ENCODE measurements at regions not wholly inside any gene's neighbourhood (a gene's known extent, or its start where the extent isn't known, plus 50 kb on each side); places are given as distances from the start of the nearest gene placed in this dataset.
"Not testable (repeated sequence)": the region's sequence is repeated elsewhere in the genome, so short reads cannot be mapped to it uniquely, and the experiment has no call there.

DNA sequence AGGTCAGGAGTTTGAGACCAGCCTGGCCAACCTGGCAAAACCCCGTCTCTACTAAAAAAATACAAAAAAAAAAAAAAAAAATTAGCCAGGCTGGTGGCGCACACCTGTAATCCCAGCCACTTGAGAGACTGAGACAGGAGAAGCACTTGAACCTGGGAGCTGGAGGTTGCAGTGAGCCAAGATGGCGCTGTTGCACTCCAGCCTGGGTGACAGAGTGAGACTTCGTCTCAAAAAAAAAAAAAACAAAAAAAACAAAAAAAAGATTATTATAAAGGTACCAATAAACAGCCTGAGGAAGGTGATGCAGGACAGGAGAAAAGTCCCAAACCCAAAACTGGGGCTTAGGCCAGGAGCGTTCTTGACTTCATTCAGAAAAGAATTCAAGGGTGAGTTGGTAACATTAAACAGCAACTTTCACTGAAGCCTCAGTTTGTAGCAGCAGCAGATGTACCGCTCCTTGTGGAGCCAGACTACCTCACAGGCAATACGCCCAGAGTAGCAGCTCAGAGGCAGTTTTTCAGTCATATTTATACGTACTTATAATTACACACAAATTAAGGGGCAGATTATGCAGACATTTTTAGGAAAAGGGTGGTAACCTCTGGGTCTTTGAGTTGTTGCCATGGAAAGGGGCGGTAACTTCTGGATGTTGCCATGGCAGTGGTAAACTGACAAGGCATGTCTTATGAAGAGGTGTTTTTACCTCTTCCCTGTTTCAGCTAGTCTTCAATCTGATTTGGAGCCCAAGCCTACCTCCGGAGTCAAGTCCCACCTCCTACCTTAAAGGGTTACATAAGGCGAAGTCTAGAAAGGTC is 1596.6 kb upstream of the CELF4 start:
- Histone ChIP-seq H3K27me3 (ENCODE audit: control insufficient read depth in 1 of 2, insufficient read depth in 2 of 2, low read length in 2 of 2) (no peaks in the 10 kb centered on the region), H3K9me3 (ENCODE audit: control insufficient read depth in 2 of 2, insufficient read depth in 1 of 2, low read depth in 1 of 2, low read length in 1 of 2) (no peaks in the 10 kb centered on the region), H3K27ac (ENCODE audit: low read depth in 2 of 2, low read length in 1 of 2) (no peak overlapping the region), H3K4me1 (ENCODE audit: control insufficient read depth in 2 of 2, insufficient read depth in 2 of 2, low read length in 1 of 2) (no peaks in the 10 kb centered on the region), H3K4me3 (ENCODE audit: low read depth in 1 of 2, low read length in 2 of 2) (no peak overlapping the region), H3K36me3 (ENCODE audit: control insufficient read depth in 2 of 2, insufficient read depth in 2 of 2, low read length in 1 of 2) (no peaks in the 10 kb centered on the region)
- WGBS, 2 donors: 91 to 95% methylated on average over 11 of the region's 11 CpGs

- Histone ChIP-seq H3K9me3 (ENCODE audit: control insufficient read depth in 2 of 2, insufficient read depth in 1 of 2, low read depth in 1 of 2, low read length in 1 of 2) (peaks cover 0 to 2% of the 10 kb centered on the region in 2 donors), H3K4me1 (ENCODE audit: control insufficient read depth in 2 of 2, insufficient read depth in 2 of 2, low read length in 1 of 2) (no peaks in the 10 kb centered on the region), H3K27me3 (ENCODE audit: control insufficient read depth in 1 of 2, insufficient read depth in 2 of 2, low read length in 2 of 2) (no peaks in the 10 kb centered on the region), H3K27ac (ENCODE audit: low read depth in 2 of 2, low read length in 1 of 2) (no peak overlapping the region), H3K36me3 (ENCODE audit: control insufficient read depth in 2 of 2, insufficient read depth in 2 of 2, low read length in 1 of 2) (no peaks in the 10 kb centered on the region), H3K4me3 (ENCODE audit: low read depth in 1 of 2, low read length in 2 of 2) (no peak overlapping the region)
- WGBS, 2 donors: 62 to 67% methylated on average over 3 of the region's 3 CpGs
These were observed 1583.7 kb upstream of the CELF4 start for GRCh38 chr18:39149211-39149806.

- H3K4me1 ChIP-seq (ENCODE audit: control insufficient read depth in 2 of 2, insufficient read depth in 2 of 2, low read length in 1 of 2): no peaks in the 10 kb centered on the region
- no peaks in the 10 kb centered on the region for H3K27me3 ChIP-seq (ENCODE audit: control insufficient read depth in 1 of 2, insufficient read depth in 2 of 2, low read length in 2 of 2)
- H3K9me3 ChIP-seq (ENCODE audit: control insufficient read depth in 2 of 2, insufficient read depth in 1 of 2, low read depth in 1 of 2, low read length in 1 of 2): no peaks in the 10 kb centered on the region
- no peak overlapping the region for H3K4me3 ChIP-seq (ENCODE audit: low read depth in 1 of 2, low read length in 2 of 2)
- 89 to 92% methylated on average over 3 of the region's 3 CpGs for WGBS, 2 donors
- no peaks in the 10 kb centered on the region for H3K36me3 ChIP-seq (ENCODE audit: control insufficient read depth in 2 of 2, insufficient read depth in 2 of 2, low read length in 1 of 2)
- H3K27ac ChIP-seq (ENCODE audit: low read depth in 2 of 2, low read length in 1 of 2): no peak overlapping the region
These were observed 1568.7 kb upstream of the CELF4 start for GRCh38 chr18:39134255-39134654.

DNA sequence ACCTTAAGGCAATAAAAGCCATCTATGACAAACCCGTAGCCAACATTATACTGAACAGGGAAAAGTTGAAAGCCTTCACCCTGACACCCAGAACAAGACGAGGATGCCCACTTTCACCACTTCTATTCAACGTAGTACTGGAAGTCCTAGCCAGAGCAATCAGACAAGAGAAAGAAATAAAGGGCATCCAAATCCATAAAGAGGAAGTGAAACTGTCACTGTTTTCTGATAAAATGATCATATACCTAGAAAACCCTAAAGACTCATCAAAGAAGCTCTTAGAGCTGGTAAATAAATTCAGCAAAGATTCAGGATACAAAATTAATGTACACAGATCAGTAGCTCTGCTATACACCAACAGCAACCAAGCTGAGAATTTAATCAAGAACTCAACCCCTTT is 1561.9 kb upstream of the CELF4 start:
- H3K36me3 ChIP-seq (ENCODE audit: control insufficient read depth in 2 of 2, insufficient read depth in 2 of 2, low read length in 1 of 2); H3K27ac ChIP-seq (ENCODE audit: low read depth in 2 of 2, low read length in 1 of 2); H3K27me3 ChIP-seq (ENCODE audit: control insufficient read depth in 1 of 2, insufficient read depth in 2 of 2, low read length in 2 of 2); H3K4me3 ChIP-seq (ENCODE audit: low read depth in 1 of 2, low read length in 2 of 2); H3K9me3 ChIP-seq (ENCODE audit: control insufficient read depth in 2 of 2, insufficient read depth in 1 of 2, low read depth in 1 of 2, low read length in 1 of 2); H3K4me1 ChIP-seq (ENCODE audit: control insufficient read depth in 2 of 2, insufficient read depth in 2 of 2, low read length in 1 of 2): not testable (repeated sequence)
- WGBS, 2 donors: 89 to 91% methylated on average over 3 of the region's 3 CpGs

DNA sequence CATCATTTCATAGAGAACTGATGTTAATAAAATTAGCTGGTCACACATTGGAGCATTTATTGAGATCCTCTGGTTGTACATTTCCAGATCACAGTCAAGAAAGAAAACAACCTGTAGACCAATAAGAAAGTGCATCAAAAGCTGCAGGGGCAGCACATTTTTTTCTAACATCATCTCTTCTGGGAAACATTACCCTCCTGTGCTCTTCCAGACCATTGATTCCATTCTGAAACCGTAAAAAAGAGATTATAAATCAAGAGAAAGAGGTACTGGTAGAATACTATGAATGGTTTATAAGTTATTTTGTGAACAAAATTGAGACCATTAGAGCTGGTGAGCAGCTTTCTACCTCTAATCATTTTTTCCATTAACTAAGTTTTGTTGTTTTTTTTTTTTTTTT is 1548.2 kb upstream of the CELF4 start:
- WGBS, 2 donors: 79 to 85% methylated on average over 1 of the region's 1 CpG
- Histone ChIP-seq H3K27ac (ENCODE audit: low read depth in 2 of 2, low read length in 1 of 2) (no peak overlapping the region), H3K27me3 (ENCODE audit: control insufficient read depth in 1 of 2, insufficient read depth in 2 of 2, low read length in 2 of 2) (no peaks in the 10 kb centered on the region), H3K36me3 (ENCODE audit: control insufficient read depth in 2 of 2, insufficient read depth in 2 of 2, low read length in 1 of 2) (no peaks in the 10 kb centered on the region), H3K4me3 (ENCODE audit: low read depth in 1 of 2, low read length in 2 of 2) (no peak overlapping the region), H3K4me1 (ENCODE audit: control insufficient read depth in 2 of 2, insufficient read depth in 2 of 2, low read length in 1 of 2) (no peaks in the 10 kb centered on the region), H3K9me3 (ENCODE audit: control insufficient read depth in 2 of 2, insufficient read depth in 1 of 2, low read depth in 1 of 2, low read length in 1 of 2) (no peaks in the 10 kb centered on the region)

DNA sequence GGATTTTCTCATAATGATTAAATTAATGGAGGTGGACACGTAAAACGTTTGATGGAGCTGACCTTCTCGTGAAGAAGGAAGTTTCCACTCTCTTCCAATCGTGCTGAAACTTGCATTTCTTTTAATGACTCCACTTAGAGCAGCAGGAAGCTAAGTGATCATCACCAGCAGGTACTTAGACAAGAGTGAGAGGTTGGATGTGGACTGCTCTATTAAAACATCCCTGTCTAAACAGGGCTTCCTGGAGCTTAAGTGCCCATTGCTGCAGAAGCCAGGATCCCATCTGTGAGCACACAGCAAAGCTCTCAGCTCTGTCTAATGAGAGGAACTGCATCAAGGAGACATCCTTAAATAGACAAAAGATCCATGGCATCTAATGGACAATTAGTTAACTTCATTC is 1539.5 kb upstream of the CELF4 start:
- no peak overlapping the region for H3K4me3 ChIP-seq (ENCODE audit: low read depth in 1 of 2, low read length in 2 of 2)
- WGBS, 2 donors: 75 to 77% methylated on average over 4 of the region's 4 CpGs

DNA sequence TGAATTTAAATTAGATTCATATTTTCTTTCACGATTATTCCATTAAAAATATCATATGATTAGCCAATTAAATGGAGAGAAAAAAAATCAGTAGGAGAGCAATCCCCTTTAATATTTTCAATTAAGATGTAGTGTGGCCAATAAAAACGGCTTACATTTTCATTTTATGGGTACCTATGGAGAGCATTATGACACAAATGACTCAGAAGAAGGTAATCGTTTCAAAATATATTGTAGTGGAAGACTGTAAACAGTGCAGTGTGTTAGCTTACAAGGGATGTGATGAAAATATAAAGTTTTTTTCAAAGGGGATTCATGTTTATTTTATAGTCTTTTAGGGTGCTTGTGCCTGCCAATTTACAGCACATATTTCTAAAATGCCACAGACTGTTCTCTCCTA is 1507.4 kb upstream of the CELF4 start:
- Histone ChIP-seq H3K36me3 (ENCODE audit: control insufficient read depth in 2 of 2, insufficient read depth in 2 of 2, low read length in 1 of 2) (no peaks in the 10 kb centered on the region), H3K4me3 (ENCODE audit: low read depth in 1 of 2, low read length in 2 of 2) (no peak overlapping the region), H3K27ac (ENCODE audit: low read depth in 2 of 2, low read length in 1 of 2) (no peak overlapping the region), H3K27me3 (ENCODE audit: control insufficient read depth in 1 of 2, insufficient read depth in 2 of 2, low read length in 2 of 2) (no peaks in the 10 kb centered on the region), H3K4me1 (ENCODE audit: control insufficient read depth in 2 of 2, insufficient read depth in 2 of 2, low read length in 1 of 2) (no peaks in the 10 kb centered on the region), H3K9me3 (ENCODE audit: control insufficient read depth in 2 of 2, insufficient read depth in 1 of 2, low read depth in 1 of 2, low read length in 1 of 2) (no peaks in the 10 kb centered on the region)
- 67 to 73% methylated on average over 3 of the region's 3 CpGs for WGBS, 2 donors

More for the DNA sequence above, 1539.5 kb upstream of the CELF4 start:
- no peak overlapping the region for H3K27ac ChIP-seq (ENCODE audit: low read depth in 2 of 2, low read length in 1 of 2)
- H3K36me3 ChIP-seq (ENCODE audit: control insufficient read depth in 2 of 2, insufficient read depth in 2 of 2, low read length in 1 of 2): no peaks in the 10 kb centered on the region
- no peaks in the 10 kb centered on the region for H3K4me1 ChIP-seq (ENCODE audit: control insufficient read depth in 2 of 2, insufficient read depth in 2 of 2, low read length in 1 of 2)
- no peaks in the 10 kb centered on the region for H3K27me3 ChIP-seq (ENCODE audit: control insufficient read depth in 1 of 2, insufficient read depth in 2 of 2, low read length in 2 of 2)
- H3K9me3 ChIP-seq (ENCODE audit: control insufficient read depth in 2 of 2, insufficient read depth in 1 of 2, low read depth in 1 of 2, low read length in 1 of 2): no peaks in the 10 kb centered on the region

DNA sequence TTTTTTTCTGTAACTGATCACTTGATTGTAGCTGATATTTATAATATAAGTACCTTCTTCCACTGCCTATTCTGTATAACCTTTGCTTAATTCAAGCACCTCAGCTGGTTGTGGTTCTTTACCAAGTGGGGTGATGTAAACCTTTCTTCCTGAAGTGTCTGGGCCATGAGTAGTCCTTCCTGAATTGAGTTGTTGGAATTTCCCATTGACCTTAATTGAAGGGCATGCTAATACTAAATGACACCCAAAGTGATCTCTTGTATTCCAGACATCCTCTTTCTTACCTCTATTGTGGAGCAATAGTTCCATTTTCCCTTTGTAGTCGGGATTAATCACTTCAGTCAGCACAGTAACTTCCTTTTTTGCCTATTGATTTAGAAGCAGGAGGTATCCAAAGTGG is 1496.8 kb upstream of the CELF4 start:
- Histone ChIP-seq H3K4me3 (ENCODE audit: low read depth in 1 of 2, low read length in 2 of 2) (no peak overlapping the region), H3K27me3 (ENCODE audit: control insufficient read depth in 1 of 2, insufficient read depth in 2 of 2, low read length in 2 of 2) (no peaks in the 10 kb centered on the region), H3K36me3 (ENCODE audit: control insufficient read depth in 2 of 2, insufficient read depth in 2 of 2, low read length in 1 of 2) (no peaks in the 10 kb centered on the region), H3K27ac (ENCODE audit: low read depth in 2 of 2, low read length in 1 of 2) (no peak overlapping the region), H3K9me3 (ENCODE audit: control insufficient read depth in 2 of 2, insufficient read depth in 1 of 2, low read depth in 1 of 2, low read length in 1 of 2) (no peaks in the 10 kb centered on the region), H3K4me1 (ENCODE audit: control insufficient read depth in 2 of 2, insufficient read depth in 2 of 2, low read length in 1 of 2) (no peaks in the 10 kb centered on the region)
- 52 to 72% methylated on average over 1 of the region's 1 CpG for WGBS, 2 donors

DNA sequence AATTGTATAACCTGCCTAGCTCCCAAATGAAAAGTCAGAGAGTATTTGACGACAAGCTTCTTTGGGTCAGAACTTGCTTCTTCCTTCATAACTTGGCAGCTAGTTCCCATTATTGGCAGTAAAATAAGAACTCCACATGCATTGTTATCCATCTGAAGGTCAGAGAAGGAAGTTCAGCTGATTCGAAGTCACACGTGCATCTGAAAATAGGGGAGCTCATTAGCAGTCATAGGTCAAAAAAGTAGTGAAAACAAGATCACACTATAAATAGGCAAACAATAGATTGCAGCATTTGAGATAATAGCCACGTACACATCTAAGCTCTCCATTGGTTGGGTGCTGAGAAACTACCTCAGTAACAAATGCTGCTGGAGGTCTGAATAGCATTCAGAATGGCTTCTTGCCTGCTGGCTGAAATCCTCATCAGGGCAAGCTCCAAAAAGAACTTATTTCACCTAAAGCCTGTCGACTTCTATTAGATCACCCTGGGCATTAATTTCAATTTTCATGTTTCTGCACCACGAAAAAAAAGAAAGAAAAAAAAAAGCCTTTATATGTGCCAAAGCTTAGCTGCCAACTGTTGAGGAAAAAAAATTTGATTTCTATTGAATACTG is 1492.9 kb upstream of the CELF4 start:
- Histone ChIP-seq H3K4me3 (ENCODE audit: low read depth in 1 of 2, low read length in 2 of 2) (no peak overlapping the region), H3K4me1 (ENCODE audit: control insufficient read depth in 2 of 2, insufficient read depth in 2 of 2, low read length in 1 of 2) (no peaks in the 10 kb centered on the region), H3K36me3 (ENCODE audit: control insufficient read depth in 2 of 2, insufficient read depth in 2 of 2, low read length in 1 of 2) (no peaks in the 10 kb centered on the region), H3K27ac (ENCODE audit: low read depth in 2 of 2, low read length in 1 of 2) (no peak overlapping the region), H3K27me3 (ENCODE audit: control insufficient read depth in 1 of 2, insufficient read depth in 2 of 2, low read length in 2 of 2) (peaks cover 0 to 2% of the 10 kb centered on the region in 2 donors), H3K9me3 (ENCODE audit: control insufficient read depth in 2 of 2, insufficient read depth in 1 of 2, low read depth in 1 of 2, low read length in 1 of 2) (no peaks in the 10 kb centered on the region)
- 39 to 47% methylated on average over 6 of the region's 6 CpGs for WGBS, 2 donors

All from esophagus (tissue), 2 donors.